Panc1 (cell line): ENCODE measurements at regions not wholly inside any gene's neighbourhood (a gene's known extent, or its start where the extent isn't known, plus 50 kb on each side); places are given as distances from the start of the nearest gene placed in this dataset.

ENCODE experiments used
- ATAC-seq: fragments of 200-7000 bp; cut with Tn5 transposase; 2 replicates; pipeline ENCODE4 v1.9.1; 2020; ENCODE audit warnings: mild to moderate bottlenecking, moderate library complexity
- BruUV-seq: library from RNA; stranded (reverse); fragments of 400-500 nt; replicated peaks from 2 replicates; lab custom pipeline; 2021; lab: Mats Ljungman, UMichigan
- CTCF ChIA-PET: fragments of 300-600 bp; sonication (Branson Sonifier 250); formaldehyde crosslinking; loops from one replicate; lab custom pipeline; 2022; ENCODE audit warnings: antibody characterized with exemption; lab: Charles Lee
- POLR2A ChIA-PET: fragments of 300-600 bp; sonication (Branson Sonifier 250); formaldehyde crosslinking; loops from one replicate; lab custom pipeline; 2022; ENCODE audit warnings: antibody characterized with exemption; lab: Charles Lee
- DNase-seq: peaks from one replicate; pipeline ENCODE4 v3.0.0-alpha.2; 2010; ENCODE audit warnings: low read depth, low spot score
- H3K27ac ChIP-seq: 2 replicates; pipeline ENCODE4 v1.5.1; 2011; ENCODE audit warnings: mild to moderate bottlenecking, low read length, inconsistent platforms
- H3K27me3 ChIP-seq: fragments of 200-500 bp; sonication (Bioruptor generic); 2 replicates; pipeline ENCODE4 v1.6.0; 2014; ENCODE audit warnings: low read length, inconsistent platforms; ENCODE audit not compliant: control insufficient read depth, insufficient read depth
- H3K36me3 ChIP-seq: fragments of 200-500 bp; sonication (Bioruptor generic); 2 replicates; pipeline ENCODE4 v1.5.1; 2014; ENCODE audit warnings: inconsistent platforms, mild to moderate bottlenecking, low read length, moderate library complexity; ENCODE audit not compliant: control insufficient read depth, insufficient read depth
- H3K4me1 ChIP-seq: 2 replicates; pipeline ENCODE4 v1.5.1; 2011; ENCODE audit warnings: inconsistent platforms, mild to moderate bottlenecking, low read length, moderate library complexity; ENCODE audit not compliant: control insufficient read depth, insufficient read depth
- H3K4me3 ChIP-seq, 2 experiments: 2 replicates each; pipeline ENCODE4 v1.5.1; 2011 to 2012; ENCODE audit warnings: low read depth in 2 of 2, low read length in 2 of 2, mild to moderate bottlenecking in 2 of 2, inconsistent platforms in 1 of 2, moderate library complexity in 1 of 2
- H3K9me3 ChIP-seq: fragments of 200-500 bp; sonication (Bioruptor generic); 2 replicates; pipeline ENCODE4 v1.5.1; 2014; ENCODE audit warnings: low read depth, mild to moderate bottlenecking, inconsistent platforms, low read length, moderate library complexity; ENCODE audit not compliant: control insufficient read depth, insufficient read depth
- POLR2AphosphoS5 ChIP-seq: IDR thresholded peaks from 2 replicates; pipeline ENCODE4 v1.6.1; 2012; ENCODE audit warnings: mild to moderate bottlenecking, low read depth, low read length, moderate library complexity
- REST ChIP-seq, 2 experiments: IDR thresholded peaks; 2 replicates each; pipeline ENCODE4 v1.6.1; 2011 to 2012; ENCODE audit warnings: low read depth in 2 of 2, control low read depth in 1 of 2, low read length in 1 of 2, mild to moderate bottlenecking in 1 of 2, moderate library complexity in 1 of 2; ENCODE audit not compliant: insufficient read depth in 1 of 2
- SIN3A ChIP-seq: IDR thresholded peaks from 2 replicates; pipeline ENCODE4 v1.6.1; 2012; ENCODE audit warnings: low read depth, mild to moderate bottlenecking, low read length, moderate library complexity, borderline replicate concordance; ENCODE audit not compliant: insufficient read depth
- TCF7L2 ChIP-seq: IDR thresholded peaks from 2 replicates; pipeline ENCODE4 v1.6.1; 2011; ENCODE audit warnings: mild to moderate bottlenecking, low read depth, low read length, inconsistent platforms
- in situ Hi-C: cut with HindIII; loops from 2 replicates; pipeline ENCODE4 v1.10.0; 2016; ENCODE audit warnings: low sequenced_read_pairs, low pct_unique_long_range_greater_than_20kb
- intact Hi-C: fragments of 100-400 bp; cut with micrococcal nuclease; formaldehyde crosslinking; loops from one replicate; pipeline ENCODE4 v1.10.0; 2022; ENCODE audit not compliant: unreplicated experiment
- TF ChIP-seq, protein P1 (sequence below): fragments of 450-650 bp; IDR thresholded peaks from 2 replicates; pipeline ENCODE4 v1.5.1; 2017; ENCODE audit warnings: mild to moderate bottlenecking

DNA sequence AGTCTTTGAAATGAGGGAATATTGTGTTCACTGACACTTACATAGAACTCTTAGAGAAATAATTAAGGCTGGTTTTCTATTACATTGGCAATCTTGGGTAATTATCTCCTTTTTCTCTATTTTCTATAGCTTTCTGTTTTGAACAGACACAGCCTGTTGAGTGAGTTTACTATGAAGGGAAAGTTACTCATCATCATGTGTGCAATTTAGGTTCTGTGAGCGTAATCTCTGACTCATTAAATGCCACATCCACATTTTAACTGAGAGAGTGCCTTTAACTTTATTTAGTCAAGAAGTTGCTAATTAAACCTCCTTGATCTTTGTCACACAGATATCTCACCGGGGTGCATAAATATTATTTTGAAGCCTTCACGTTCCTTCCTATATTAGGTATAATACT, 174.0 kb upstream of the SLC8A1 start:
- in situ Hi-C loops (no loop called here), intact Hi-C loops (no loop called here)
- peak; percentile 67 for DNase-seq
- Histone ChIP-seq H3K4me1 (no peaks in the 10 kb centered on the region), H3K36me3 (no peaks in the 10 kb centered on the region), H3K9me3 (no peaks in the 10 kb centered on the region), H3K27me3 (no peaks in the 10 kb centered on the region), H3K27ac (no peak overlapping the region), H3K4me3 (no peak overlapping the region)
- ChIA-PET POLR2A (no interaction called here), CTCF (no interaction called here)
- ATAC-seq, result no peak
- TF ChIP-seq, protein P1, sequence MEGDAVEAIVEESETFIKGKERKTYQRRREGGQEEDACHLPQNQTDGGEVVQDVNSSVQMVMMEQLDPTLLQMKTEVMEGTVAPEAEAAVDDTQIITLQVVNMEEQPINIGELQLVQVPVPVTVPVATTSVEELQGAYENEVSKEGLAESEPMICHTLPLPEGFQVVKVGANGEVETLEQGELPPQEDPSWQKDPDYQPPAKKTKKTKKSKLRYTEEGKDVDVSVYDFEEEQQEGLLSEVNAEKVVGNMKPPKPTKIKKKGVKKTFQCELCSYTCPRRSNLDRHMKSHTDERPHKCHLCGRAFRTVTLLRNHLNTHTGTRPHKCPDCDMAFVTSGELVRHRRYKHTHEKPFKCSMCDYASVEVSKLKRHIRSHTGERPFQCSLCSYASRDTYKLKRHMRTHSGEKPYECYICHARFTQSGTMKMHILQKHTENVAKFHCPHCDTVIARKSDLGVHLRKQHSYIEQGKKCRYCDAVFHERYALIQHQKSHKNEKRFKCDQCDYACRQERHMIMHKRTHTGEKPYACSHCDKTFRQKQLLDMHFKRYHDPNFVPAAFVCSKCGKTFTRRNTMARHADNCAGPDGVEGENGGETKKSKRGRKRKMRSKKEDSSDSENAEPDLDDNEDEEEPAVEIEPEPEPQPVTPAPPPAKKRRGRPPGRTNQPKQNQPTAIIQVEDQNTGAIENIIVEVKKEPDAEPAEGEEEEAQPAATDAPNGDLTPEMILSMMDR, result no peak
- TF ChIP-seq TCF7L2 (no peak), REST (IDR thresholded peaks at IDR 0.05; ENCODE audit: insufficient read depth in 1 of 2, low read depth in 2 of 2, low read length in 1 of 2) (no peak), POLR2AphosphoS5 (no peak), SIN3A (no peak)
- no TSS peak for BruUV-seq

DNA sequence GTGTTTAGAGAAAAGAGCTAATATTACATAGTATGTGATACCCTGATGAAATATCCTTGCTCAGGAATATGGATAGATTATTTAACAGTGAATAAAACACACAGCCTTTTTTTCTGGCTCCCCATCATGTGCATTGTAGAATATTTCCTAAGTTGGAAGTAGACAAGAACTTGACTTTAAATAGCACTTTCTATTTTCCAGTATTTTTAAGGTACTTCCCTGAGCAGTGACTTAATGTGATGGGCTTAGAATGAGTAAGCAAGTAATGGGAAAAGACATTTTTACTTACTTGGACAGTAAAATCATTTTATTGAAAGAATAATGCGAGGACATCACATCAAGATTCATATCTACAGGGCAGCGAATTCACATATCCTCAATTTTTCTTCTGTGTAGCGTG, 176.7 kb upstream of the SLC8A1 start:
- no peak overlapping the region for H3K27ac ChIP-seq
- ChIA-PET CTCF (no interaction called here), POLR2A (no interaction called here)
- ATAC-seq (no peak), DNase-seq (no peak)
- H3K9me3 ChIP-seq, result no peaks in the 10 kb centered on the region
- no peaks in the 10 kb centered on the region for H3K36me3 ChIP-seq
- in situ Hi-C loops (no loop called here), intact Hi-C loops (no loop called here)
- no peak overlapping the region for H3K4me3 ChIP-seq
- BruUV-seq, result no TSS peak
- H3K4me1 ChIP-seq, result no peaks in the 10 kb centered on the region
- no peaks in the 10 kb centered on the region for H3K27me3 ChIP-seq
- TF ChIP-seq REST (IDR thresholded peaks at IDR 0.05; ENCODE audit: insufficient read depth in 1 of 2, low read depth in 2 of 2, low read length in 1 of 2) (no peak), POLR2AphosphoS5 (no peak)
